ENCODE measurements at regions not wholly inside any gene's neighbourhood (a gene's known extent, or its start where the extent isn't known, plus 50 kb on each side); places are given as distances from the start of the nearest gene placed in this dataset.
"Not testable (repeated sequence)": the region's sequence is repeated elsewhere in the genome, so short reads cannot be mapped to it uniquely, and the experiment has no call there.

- intact Hi-C loops (cut with micrococcal nuclease): no loop called here
These were observed 78.8 kb upstream of the ATP5PO start for GRCh38 chr21:33994373-33994772.

GRCh38 chr21:33993286-33994231, 78.0 kb upstream of the ATP5PO start:
- intact Hi-C loops (cut with micrococcal nuclease): no loop called here

DNA sequence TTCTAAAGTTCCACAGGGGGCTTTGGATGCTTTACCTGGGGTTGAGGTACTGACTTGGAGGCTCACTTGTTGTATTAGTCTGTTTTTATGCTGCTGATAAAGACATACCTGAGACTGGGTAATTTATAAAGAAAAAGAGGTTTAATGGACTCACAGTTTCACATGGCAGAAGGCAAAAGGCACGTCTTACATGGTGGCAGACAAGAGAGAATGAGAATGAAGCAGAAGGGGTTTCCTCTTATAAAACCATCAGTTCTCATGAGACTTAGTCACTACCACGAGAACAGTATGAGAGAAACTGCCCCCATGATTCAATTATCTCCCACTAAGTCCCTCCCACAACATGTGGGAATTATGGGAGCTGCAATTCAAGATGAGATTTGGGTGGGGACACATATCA, 76.8 kb upstream of the ATP5PO start:
- intact Hi-C loops (cut with micrococcal nuclease): not testable (repeated sequence)

DNA sequence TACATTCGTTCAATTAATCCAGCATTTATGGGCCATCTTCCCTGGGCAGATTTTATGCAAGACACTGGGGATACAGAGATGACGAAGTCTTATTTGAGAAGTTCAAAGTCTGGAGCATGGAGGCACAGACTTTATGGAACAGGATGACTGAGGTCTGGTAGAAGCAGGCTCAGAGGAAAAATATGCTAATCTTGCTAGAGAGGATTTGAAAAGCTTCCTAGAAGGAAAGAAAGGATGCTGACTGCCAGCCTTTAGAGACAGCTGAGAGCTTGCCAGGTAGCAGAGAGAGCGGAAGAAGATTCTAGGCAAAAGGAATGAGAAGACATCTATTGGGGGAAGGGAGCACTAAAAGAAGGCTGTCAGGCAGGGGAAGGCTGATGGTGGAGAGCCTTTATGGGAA, 75.5 kb upstream of the ATP5PO start:
- intact Hi-C loops (cut with micrococcal nuclease): no loop called here

GRCh38 chr21:33989440-33989839, 73.8 kb upstream of the ATP5PO start:
- intact Hi-C loops (cut with micrococcal nuclease): no loop called here

GRCh38 chr21:33988237-33989017, 72.8 kb upstream of the ATP5PO start:
- intact Hi-C loops (cut with micrococcal nuclease): no loop called here

GRCh38 chr21:33987461-33987860, 71.9 kb upstream of the ATP5PO start:
- intact Hi-C loops (cut with micrococcal nuclease): no loop called here

GRCh38 chr21:33985117-33986050, 69.8 kb upstream of the ATP5PO start:
- intact Hi-C loops (cut with micrococcal nuclease): no loop called here

DNA sequence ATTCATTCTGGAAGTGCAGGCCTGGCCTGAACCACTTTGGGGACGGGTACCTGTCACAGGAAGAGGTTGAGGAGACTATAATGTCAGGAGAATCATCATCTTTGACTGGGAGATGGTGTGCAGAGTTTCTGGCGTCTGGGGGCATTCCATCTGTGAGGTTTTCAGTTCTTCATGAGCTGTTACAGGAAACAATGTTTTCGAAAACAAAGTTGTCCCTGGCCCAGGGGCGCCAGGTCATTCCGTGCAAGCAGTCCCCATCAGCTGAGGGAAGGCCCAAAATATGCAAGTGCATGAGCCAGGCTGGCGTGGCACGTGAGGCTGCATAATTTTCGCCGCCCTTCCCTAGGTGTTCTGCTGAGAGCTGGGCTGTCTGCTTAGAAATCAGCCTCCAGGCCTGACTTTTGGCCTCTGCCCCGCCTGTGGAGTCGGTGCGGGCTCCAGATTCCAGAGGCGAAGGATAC, 68.4 kb upstream of the ATP5PO start:
- intact Hi-C loops (cut with micrococcal nuclease): no loop called here

DNA sequence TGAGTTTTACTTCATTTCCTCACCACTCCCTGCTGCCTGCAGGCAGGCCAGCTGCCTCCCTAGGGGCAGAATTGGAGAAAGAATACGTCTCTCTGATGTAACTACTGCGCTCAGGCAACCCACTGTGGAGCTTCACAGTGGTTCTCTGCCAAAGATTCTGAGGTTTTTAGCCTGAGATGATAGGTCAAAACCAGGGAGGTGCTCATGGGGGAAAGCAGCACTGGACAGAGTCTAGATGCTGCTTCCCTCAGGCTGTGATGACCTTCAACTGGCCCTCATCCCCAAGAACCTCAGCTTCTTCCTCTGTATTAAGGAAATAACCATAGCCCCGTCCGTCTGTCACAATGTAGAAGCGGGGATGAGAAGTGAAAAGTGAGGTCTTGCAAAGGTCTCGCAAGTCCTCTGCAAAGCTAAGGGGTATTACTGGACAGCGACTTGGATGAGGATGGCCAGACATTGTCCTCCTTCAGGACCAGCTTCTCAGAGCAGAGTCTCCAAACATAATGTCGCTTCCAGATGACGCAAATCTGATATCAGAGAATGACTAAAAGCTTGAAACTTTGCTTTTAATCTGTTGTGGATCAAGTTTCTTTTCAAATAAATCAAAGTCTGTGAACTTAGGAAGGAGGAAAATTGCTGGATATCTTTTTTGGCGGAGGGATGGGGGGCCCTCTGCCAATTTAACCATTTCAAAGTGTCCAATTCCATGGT, 65.9 kb upstream of the ATP5PO start:
- intact Hi-C loops (cut with micrococcal nuclease): no loop called here

- intact Hi-C loops (cut with micrococcal nuclease): no loop called here
These were observed 64.8 kb upstream of the ATP5PO start for GRCh38 chr21:33980276-33980916.

GRCh38 chr21:33978585-33978984, 63.0 kb upstream of the ATP5PO start:
- intact Hi-C loops (cut with micrococcal nuclease): loop anchor here (5.0 kb wide), 3 partner anchors 41 to 224 kb away; no protein-coding TSS in a partner anchor

DNA sequence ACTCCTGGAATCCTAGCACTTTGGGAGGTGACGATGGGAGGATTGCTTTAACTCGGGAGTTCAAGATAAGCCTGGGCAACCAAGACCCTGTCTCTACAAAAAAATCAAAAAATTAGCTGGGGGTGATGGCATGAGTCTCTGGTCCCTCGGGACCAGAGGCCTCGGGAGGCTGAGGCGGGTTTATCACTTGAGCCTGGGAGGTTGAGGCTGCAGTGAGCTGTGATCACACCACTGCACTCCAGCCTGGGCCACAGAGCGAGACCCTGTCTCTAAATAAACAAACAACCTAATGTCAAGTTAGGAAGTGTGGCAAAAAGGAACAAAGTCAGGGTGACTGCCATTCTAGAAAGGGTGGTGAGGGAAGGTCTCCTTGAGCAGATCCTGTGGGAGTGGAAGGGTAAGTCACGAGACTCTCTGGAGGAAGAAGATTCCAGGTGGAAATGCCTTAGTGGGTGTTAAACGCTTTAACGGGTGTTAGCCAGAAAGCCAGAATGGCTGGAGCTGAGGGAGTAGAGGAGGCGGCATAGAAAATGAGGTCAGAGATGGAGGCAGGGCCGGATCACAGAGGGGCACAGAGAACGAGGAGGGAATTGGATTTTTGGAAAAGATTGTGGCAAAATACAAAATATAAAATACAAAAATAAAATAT, 62.2 kb upstream of the ATP5PO start:
- intact Hi-C loops (cut with micrococcal nuclease): loop anchor here (2.0 to 5.0 kb wide), 4 partner anchors 41 to 224 kb away; partner anchors contain the start of genes MRPS6 and SLC5A3

GRCh38 chr21:33977017-33977720, 61.6 kb upstream of the ATP5PO start:
- intact Hi-C loops (cut with micrococcal nuclease): loop anchor here (2.0 to 5.0 kb wide), 4 partner anchors 40 to 225 kb away; partner anchors contain the start of genes MRPS6 and SLC5A3

GRCh38 chr21:33976082-33977016, 60.7 kb upstream of the ATP5PO start:
- intact Hi-C loops (cut with micrococcal nuclease): loop anchor here (2.0 to 5.0 kb wide), 4 partner anchors 39 to 226 kb away; partner anchors contain the start of genes MRPS6 and SLC5A3

- intact Hi-C loops (cut with micrococcal nuclease): loop anchor here (1.0 to 5.0 kb wide), 5 partner anchors 27 to 227 kb away; partner anchors contain the start of genes MRPS6 and SLC5A3
These were observed 60.0 kb upstream of the ATP5PO start for GRCh38 chr21:33975548-33976081.

Data from T-helper 2 cell treated with Interferon-gamma antibody and Interleukin-4, amounts not matched to agents 100 ng/mL and 5 ng/mL, for 36 hours (primary cell).